ENCODE measurements at regions not wholly inside any gene's neighbourhood (a gene's known extent, or its start where the extent isn't known, plus 50 kb on each side); places are given as distances from the start of the nearest gene placed in this dataset.

DNA sequence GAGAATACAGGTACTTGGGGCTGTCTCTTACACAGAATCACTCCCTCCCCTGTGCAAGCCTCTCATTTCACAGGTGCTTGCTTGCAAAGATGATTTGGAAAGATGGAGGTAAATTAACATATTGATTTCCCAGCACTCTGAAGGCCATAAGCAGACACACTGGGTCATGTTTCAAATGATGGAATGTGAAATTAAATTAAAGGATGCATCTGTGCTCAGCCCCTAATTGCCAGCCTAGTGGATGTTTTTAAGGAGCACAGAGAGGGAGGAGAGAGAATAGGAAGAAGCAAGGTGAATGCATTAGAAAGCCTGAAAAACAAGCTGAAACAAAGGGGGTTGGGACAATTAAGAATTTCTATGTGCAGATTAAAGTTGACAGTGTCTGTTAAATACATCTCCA lies 96.1 kb upstream of the GRIP1 start:
- Histone ChIP-seq H3K36me3 (no peaks in the 10 kb centered on the region), H3K4me3 (no peak overlapping the region), H3K27me3 (ENCODE audit: low read depth) (no peaks in the 10 kb centered on the region), H3K27ac (replicated peaks) (no peak overlapping the region), H3K4me1 (no peaks in the 10 kb centered on the region), H3K9me3 (replicated peaks) (no peaks in the 10 kb centered on the region)
- TF ChIP-seq, protein P1, sequence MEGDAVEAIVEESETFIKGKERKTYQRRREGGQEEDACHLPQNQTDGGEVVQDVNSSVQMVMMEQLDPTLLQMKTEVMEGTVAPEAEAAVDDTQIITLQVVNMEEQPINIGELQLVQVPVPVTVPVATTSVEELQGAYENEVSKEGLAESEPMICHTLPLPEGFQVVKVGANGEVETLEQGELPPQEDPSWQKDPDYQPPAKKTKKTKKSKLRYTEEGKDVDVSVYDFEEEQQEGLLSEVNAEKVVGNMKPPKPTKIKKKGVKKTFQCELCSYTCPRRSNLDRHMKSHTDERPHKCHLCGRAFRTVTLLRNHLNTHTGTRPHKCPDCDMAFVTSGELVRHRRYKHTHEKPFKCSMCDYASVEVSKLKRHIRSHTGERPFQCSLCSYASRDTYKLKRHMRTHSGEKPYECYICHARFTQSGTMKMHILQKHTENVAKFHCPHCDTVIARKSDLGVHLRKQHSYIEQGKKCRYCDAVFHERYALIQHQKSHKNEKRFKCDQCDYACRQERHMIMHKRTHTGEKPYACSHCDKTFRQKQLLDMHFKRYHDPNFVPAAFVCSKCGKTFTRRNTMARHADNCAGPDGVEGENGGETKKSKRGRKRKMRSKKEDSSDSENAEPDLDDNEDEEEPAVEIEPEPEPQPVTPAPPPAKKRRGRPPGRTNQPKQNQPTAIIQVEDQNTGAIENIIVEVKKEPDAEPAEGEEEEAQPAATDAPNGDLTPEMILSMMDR (IDR thresholded peaks at IDR 0.05; ENCODE audit: borderline replicate concordance): no peak
- no peak for DNase-seq
- intact Hi-C loops (cut with micrococcal nuclease): no loop called here

DNA sequence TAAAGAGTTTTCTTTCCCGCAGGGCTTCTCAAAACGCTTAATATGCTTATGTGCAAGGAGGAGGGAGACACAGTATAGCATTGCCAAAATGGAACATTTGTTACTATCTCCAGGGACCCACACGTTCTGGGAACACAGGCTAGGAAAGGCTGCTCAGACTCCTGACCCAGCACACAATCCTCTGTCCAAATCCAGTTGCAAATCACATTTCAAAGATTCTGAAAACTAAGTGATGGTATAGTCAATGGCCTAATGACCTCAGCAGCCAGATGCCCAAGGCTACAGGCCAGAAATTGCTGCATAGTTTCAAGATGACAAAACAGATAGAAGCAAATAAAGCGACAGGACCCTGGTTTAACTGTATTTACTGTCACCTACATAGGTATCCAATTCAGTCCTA lies 97.0 kb upstream of the GRIP1 start:
- TF ChIP-seq, protein P1 (IDR thresholded peaks at IDR 0.05; ENCODE audit: borderline replicate concordance): no peak
- DNase-seq: no peak

DNA sequence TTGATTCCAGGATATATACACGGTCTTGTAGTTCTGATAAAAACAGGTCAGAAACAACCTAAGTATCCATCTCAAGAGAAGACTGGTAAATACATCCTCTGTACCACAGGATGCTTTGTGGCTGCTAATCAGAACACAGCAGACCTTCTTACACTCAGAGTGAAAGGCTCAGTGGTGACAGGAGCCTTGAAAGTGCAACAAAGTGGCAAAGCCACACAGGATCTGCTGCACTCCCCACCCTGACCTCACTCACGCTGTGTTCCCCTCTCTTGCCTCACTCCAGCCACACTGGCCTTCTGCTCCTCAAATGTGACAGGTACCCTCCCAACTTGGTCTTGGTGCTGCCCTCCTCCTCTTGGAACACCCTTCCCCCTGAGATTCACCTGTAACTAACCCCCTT lies 98.1 kb upstream of the GRIP1 start:
- no peaks in the 10 kb centered on the region for H3K9me3 ChIP-seq (replicated peaks)
- H3K4me1 ChIP-seq: no peaks in the 10 kb centered on the region
- H3K27ac ChIP-seq (replicated peaks): no peak overlapping the region
- TF ChIP-seq, protein P1 (IDR thresholded peaks at IDR 0.05; ENCODE audit: borderline replicate concordance): no peak
- intact Hi-C loops (cut with micrococcal nuclease): no loop called here
- no peak for DNase-seq
- no peaks in the 10 kb centered on the region for H3K36me3 ChIP-seq
- no peaks in the 10 kb centered on the region for H3K27me3 ChIP-seq (ENCODE audit: low read depth)
- H3K4me3 ChIP-seq: no peak overlapping the region

More for the DNA sequence above, 97.0 kb upstream of the GRIP1 start:
- Histone ChIP-seq H3K9me3 (replicated peaks) (no peaks in the 10 kb centered on the region), H3K4me3 (no peak overlapping the region), H3K4me1 (no peaks in the 10 kb centered on the region), H3K36me3 (no peaks in the 10 kb centered on the region), H3K27me3 (ENCODE audit: low read depth) (no peaks in the 10 kb centered on the region), H3K27ac (replicated peaks) (no peak overlapping the region)
- intact Hi-C loops (cut with micrococcal nuclease): no loop called here

DNA sequence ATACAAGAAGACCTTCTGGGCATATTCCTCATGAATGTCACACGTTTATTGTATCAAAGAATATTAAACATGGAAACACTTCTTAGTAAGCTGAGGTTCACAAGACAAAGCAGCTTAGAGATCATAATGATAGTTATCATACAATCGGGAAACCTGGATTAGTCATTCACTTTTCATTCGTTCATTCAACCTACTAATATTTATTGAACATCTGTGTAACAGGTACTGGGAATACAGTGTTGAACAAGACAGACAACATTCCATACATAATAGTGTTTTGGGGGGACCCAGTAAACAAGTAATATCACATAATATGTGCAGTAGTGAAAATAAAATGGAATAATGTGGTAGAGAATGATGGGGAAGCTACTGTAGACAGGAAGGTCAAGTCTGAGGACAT lies 100.6 kb upstream of the GRIP1 start:
- H3K36me3 ChIP-seq: no peaks in the 10 kb centered on the region
- H3K9me3 ChIP-seq (replicated peaks): no peaks in the 10 kb centered on the region
- intact Hi-C loops (cut with micrococcal nuclease): no loop called here
- no peak for DNase-seq
- TF ChIP-seq, protein P1 (IDR thresholded peaks at IDR 0.05; ENCODE audit: borderline replicate concordance): no peak
- no peaks in the 10 kb centered on the region for H3K4me1 ChIP-seq
- H3K27me3 ChIP-seq (ENCODE audit: low read depth): no peaks in the 10 kb centered on the region
- no peak overlapping the region for H3K4me3 ChIP-seq
- H3K27ac ChIP-seq (replicated peaks): no peak overlapping the region

DNA sequence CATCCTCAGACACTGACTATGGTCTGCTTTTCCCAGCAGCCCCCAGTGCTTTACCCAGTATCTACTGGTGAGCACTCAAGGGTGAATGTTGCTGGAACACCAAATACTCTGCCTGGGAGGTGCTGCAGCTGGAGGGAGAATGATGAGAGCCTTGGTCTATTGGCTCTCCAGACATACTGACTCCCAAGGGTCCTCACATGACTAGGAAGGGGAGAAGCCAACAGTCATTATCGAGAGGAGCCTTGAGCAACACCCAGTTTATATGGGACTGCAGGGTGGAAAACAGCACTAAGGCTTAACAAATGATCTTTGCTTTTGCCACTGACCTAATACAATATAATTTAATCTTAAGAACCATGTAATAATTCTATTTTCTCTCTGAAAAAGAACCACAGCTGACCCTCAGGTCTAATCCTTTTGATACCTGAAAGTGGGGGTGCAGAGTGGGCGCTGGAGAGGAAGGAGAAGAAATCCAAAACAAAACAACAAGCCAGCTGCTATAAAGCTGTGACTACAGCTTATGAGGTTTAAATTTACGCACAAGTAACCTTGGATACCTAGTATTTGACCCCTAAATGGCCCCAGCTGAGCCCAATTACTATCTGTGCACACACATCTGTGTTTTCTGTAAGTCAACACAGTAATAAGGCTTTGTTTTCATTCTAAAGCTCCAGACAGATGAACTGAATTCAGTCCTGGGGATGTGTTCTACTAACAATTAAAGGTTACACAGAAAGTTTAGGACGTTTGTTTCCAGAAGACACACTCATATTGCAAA lies 107.8 kb upstream of the GRIP1 start:
- Histone ChIP-seq H3K4me3 (no peak overlapping the region), H3K4me1 (no peaks in the 10 kb centered on the region), H3K36me3 (no peaks in the 10 kb centered on the region), H3K27ac (replicated peaks) (no peak overlapping the region), H3K9me3 (replicated peaks) (no peaks in the 10 kb centered on the region), H3K27me3 (ENCODE audit: low read depth) (no peaks in the 10 kb centered on the region)
- no peak for DNase-seq
- TF ChIP-seq, protein P1 (IDR thresholded peaks at IDR 0.05; ENCODE audit: borderline replicate concordance): no peak
- intact Hi-C loops (cut with micrococcal nuclease): no loop called here

All from left ventricle myocardium inferior (tissue), 1 donor.